Esophagus muscularis mucosa (tissue), 4 donors: ENCODE measurements at regions not wholly inside any gene's neighbourhood (a gene's known extent, or its start where the extent isn't known, plus 50 kb on each side); places are given as distances from the start of the nearest gene placed in this dataset.
"Not testable (repeated sequence)": the region's sequence is repeated elsewhere in the genome, so short reads cannot be mapped to it uniquely, and the experiment has no call there.

Source experiments
- DNase-seq: peaks from one replicate; pipeline ENCODE4 v3.0.0-alpha.2; 2017; ENCODE audit errors: extremely low spot score
- H3K27ac ChIP-seq, 4 donors: fragments of 200-600 bp; sonication (generic); replicated peaks in 1 of 4; 1 replicate in 3 of 4; 2 replicates in 1 of 4; pipeline ENCODE4 v1.5.1; 2016 to 2019; ENCODE audit warnings: mild to moderate bottlenecking in 1 of 4
- H3K27me3 ChIP-seq, 4 donors: fragments of 200-600 bp; sonication (generic); one replicate each; pipeline versions ENCODE4 v1.5.1 to v1.6.0; 2016 to 2019
- H3K36me3 ChIP-seq, 4 donors: fragments of 200-600 bp; sonication (generic); one replicate each; pipeline ENCODE4 v1.5.1; 2016 to 2019
- H3K4me1 ChIP-seq, 4 donors: fragments of 200-600 bp; sonication (generic); one replicate each; pipeline ENCODE4 v1.5.1; 2016 to 2019
- H3K4me3 ChIP-seq, 4 donors: fragments of 200-600 bp; sonication (generic); 1 replicate in 2 of 4; 2 replicates in 2 of 4; pipeline ENCODE4 v1.5.1; 2016 to 2019; ENCODE audit warnings: mild to moderate bottlenecking in 4 of 4, moderate library complexity in 1 of 4
- H3K9me3 ChIP-seq, 4 donors: fragments of 200-600 bp; sonication (generic); 1 replicate in 3 of 4; 2 replicates in 1 of 4; pipeline ENCODE4 v1.5.1; 2016 to 2019
- CTCF ChIP-seq, 3 experiments: fragments of 200-600 bp in 2 of 3; fragments of 450-650 bp in 1 of 3; sonication (generic) in 2 of 3; IDR thresholded peaks; one replicate each; pipeline ENCODE4 v1.5.1; 2017 to 2019; ENCODE audit warnings: antibody characterized with exemption in 3 of 3, mild to moderate bottlenecking in 2 of 3, moderate library complexity in 1 of 3
- EP300 ChIP-seq: sonication (generic); formaldehyde crosslinking; IDR thresholded peaks from one replicate; pipeline ENCODE4 v1.6.1; 2017; ENCODE audit warnings: antibody characterized with exemption
- POLR2A ChIP-seq: fragments of 450-650 bp; IDR thresholded peaks from one replicate; pipeline ENCODE4 v1.6.1; 2017; ENCODE audit warnings: antibody characterized with exemption, moderate library complexity, mild to moderate bottlenecking, low read depth
- POLR2AphosphoS5 ChIP-seq, 2 donors: sonication (generic); formaldehyde crosslinking; IDR thresholded peaks; one replicate each; pipeline ENCODE4 v1.6.1; 2017; ENCODE audit warnings: antibody characterized with exemption in 2 of 2
- WGBS: methylation state at CpG from one replicate; pipeline ENCODE4 v1.1.5; 2018; 5-methylcytosine and 5-hydroxymethylcytosine counted together
- intact Hi-C: fragments of 100-400 bp; cut with DNase I; formaldehyde crosslinking; loops from one replicate; pipeline ENCODE4 v1.15.1; 2023

DNA sequence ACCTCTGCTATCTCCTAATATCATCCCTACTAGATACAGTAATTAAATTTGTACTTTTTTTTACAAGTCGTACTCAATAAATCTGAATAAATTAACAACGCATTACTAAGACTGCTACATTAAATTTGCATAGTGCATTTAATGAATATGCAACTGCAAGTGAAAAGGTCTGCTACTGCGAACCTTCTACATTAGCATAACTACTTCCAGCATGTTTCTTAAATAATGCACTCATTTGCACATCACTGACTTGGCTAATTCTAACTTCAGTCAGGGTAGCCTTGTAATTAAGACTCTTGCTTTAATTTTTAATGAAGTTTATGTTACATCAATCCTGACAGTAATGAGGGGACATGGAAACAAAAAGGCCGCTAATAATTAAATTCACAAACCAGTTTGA, 98.9 kb upstream of the FOXB1 start:
- H3K9me3 ChIP-seq: no peaks in the 10 kb centered on the region
- no peak for DNase-seq
- WGBS: 34% methylated on average over 4 of the region's 4 CpGs
- no peak for TF ChIP-seq POLR2A
- TF ChIP-seq EP300: no peak
- no peak for TF ChIP-seq CTCF (IDR thresholded peaks at IDR 0.05)
- TF ChIP-seq POLR2AphosphoS5 (IDR thresholded peaks at IDR 0.05): no peak
- no peaks in the 10 kb centered on the region for H3K36me3 ChIP-seq
- intact Hi-C loops: no loop called here
- H3K4me1 ChIP-seq: no peaks in the 10 kb centered on the region
- H3K27me3 ChIP-seq: peaks cover 0 to 63% (median 5%) of the 10 kb centered on the region in 4 donors
- H3K4me3 ChIP-seq: no peak overlapping the region
- H3K27ac ChIP-seq: no peak overlapping the region

- no peaks in the 10 kb centered on the region for H3K4me1 ChIP-seq
- H3K27me3 ChIP-seq: peaks cover 0 to 66% (median 5%) of the 10 kb centered on the region in 4 donors
- DNase-seq: no peak
- no peaks in the 10 kb centered on the region for H3K9me3 ChIP-seq
- no peak overlapping the region for H3K4me3 ChIP-seq
- WGBS: 27% methylated on average over 16 of the region's 17 CpGs
- H3K36me3 ChIP-seq: no peaks in the 10 kb centered on the region
- TF ChIP-seq EP300 (no peak), CTCF (IDR thresholded peaks at IDR 0.05) (no peak), POLR2A (no peak), POLR2AphosphoS5 (IDR thresholded peaks at IDR 0.05) (no peak)
- intact Hi-C loops: no loop called here
- no peak overlapping the region for H3K27ac ChIP-seq
These were observed 99.5 kb upstream of the FOXB1 start for GRCh38 chr15:59904450-59905135.

GRCh38 chr15:59896663-59897074, 107.4 kb upstream of the FOXB1 start:
- H3K9me3 ChIP-seq: no peaks in the 10 kb centered on the region
- DNase-seq: no peak
- peaks cover 0 to 22% (median 0%) of the 10 kb centered on the region in 4 donors for H3K27me3 ChIP-seq
- intact Hi-C loops: no loop called here
- TF ChIP-seq POLR2A (no peak), POLR2AphosphoS5 (IDR thresholded peaks at IDR 0.05) (no peak), CTCF (IDR thresholded peaks at IDR 0.05) (no peak), EP300 (no peak)
- no peak overlapping the region for H3K4me3 ChIP-seq
- no peak overlapping the region for H3K27ac ChIP-seq
- no peaks in the 10 kb centered on the region for H3K36me3 ChIP-seq
- no peaks in the 10 kb centered on the region for H3K4me1 ChIP-seq
- WGBS: 62% methylated on average over 5 of the region's 5 CpGs

GRCh38 chr15:59894835-59895234, 109.3 kb upstream of the FOXB1 start:
- Histone ChIP-seq H3K36me3 (no peaks in the 10 kb centered on the region), H3K27ac (no peak overlapping the region), H3K27me3 (peaks cover 0 to 19% (median 0%) of the 10 kb centered on the region in 4 donors), H3K4me1 (no peaks in the 10 kb centered on the region), H3K4me3 (no peak overlapping the region), H3K9me3 (no peaks in the 10 kb centered on the region)
- TF ChIP-seq POLR2A: no peak
- 65% methylated on average over 1 of the region's 1 CpG for WGBS
- intact Hi-C loops: no loop called here
- no peak for DNase-seq

GRCh38 chr15:59892985-59893384, 111.1 kb upstream of the FOXB1 start:
- 29% methylated on average over 1 of the region's 1 CpG for WGBS
- Histone ChIP-seq H3K36me3 (no peaks in the 10 kb centered on the region), H3K9me3 (no peaks in the 10 kb centered on the region), H3K4me3 (no peak overlapping the region), H3K27me3 (peaks cover 0 to 34% (median 0%) of the 10 kb centered on the region in 4 donors), H3K27ac (no peak overlapping the region), H3K4me1 (no peaks in the 10 kb centered on the region)
- TF ChIP-seq CTCF (IDR thresholded peaks at IDR 0.05) (no peak), POLR2AphosphoS5 (IDR thresholded peaks at IDR 0.05) (no peak), POLR2A (no peak), EP300 (no peak)
- intact Hi-C loops: no loop called here
- no peak for DNase-seq

DNA sequence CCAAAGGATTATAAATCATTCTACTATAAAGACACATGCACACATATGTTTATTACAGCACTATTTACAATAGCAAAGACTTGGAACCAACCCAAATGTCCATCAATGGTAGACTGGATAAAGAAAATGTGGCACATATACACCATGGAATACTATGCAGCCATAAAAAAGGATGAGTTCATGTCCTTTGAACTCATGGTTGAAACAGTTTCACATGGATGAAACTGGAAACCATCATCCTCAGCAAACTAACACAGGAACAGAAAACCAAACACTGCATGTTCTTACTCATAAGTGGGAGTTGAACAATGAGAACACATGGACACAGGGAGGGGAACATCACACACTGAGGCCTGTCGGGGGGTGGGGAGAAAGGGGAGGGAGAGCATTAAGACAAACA, 116.2 kb upstream of the FOXB1 start:
- H3K27ac ChIP-seq, H3K9me3 ChIP-seq, H3K4me3 ChIP-seq, H3K36me3 ChIP-seq, DNase-seq, intact Hi-C loops: not testable (repeated sequence)
- peaks cover 0 to 61% (median 0%) of the 10 kb centered on the region in 4 donors for H3K27me3 ChIP-seq
- 70% methylated on average over 1 of the region's 1 CpG for WGBS
- peaks cover 0 to 15% (median 9%) of the 10 kb centered on the region in 4 donors for H3K4me1 ChIP-seq
